ENCODE measurements at regions not wholly inside any gene's neighbourhood (a gene's known extent, or its start where the extent isn't known, plus 50 kb on each side); places are given as distances from the start of the nearest gene placed in this dataset.
A peak's percentile ranks its signal among the peaks of the same experiment; 100 is the strongest.
"Not testable (repeated sequence)": the region's sequence is repeated elsewhere in the genome, so short reads cannot be mapped to it uniquely, and the experiment has no call there.

DNA sequence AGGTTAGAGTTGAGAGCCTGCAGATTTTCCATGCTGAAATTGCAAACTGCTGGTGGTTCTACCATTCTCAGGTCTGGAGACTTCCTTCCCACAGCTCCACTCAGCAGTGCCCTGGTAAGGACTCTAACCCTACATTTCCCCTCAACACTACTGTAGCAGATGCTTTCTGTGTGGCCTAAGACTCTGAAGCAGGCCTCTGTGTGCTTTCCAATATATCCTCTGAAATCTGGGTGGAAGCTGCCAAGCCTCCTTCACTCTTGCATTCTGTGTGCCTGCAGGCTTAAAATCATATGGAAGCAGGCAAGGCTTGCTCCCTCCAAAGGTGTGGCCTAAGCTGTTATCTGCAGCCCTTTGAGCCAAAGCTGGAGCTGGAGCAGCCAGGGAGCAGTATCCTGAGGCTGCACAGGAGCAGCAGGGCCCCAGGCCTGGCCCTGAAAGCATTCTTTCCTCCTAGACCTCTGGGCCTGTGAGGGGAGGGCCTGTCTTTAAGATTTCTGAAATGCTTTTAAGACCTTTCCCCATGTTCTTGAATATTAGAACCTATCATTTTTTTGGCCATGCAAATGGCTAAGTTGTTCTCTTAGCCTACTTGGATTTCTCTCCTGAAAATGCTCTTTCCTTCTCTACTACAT is 134.1 kb upstream of the TSHZ3 start:
- no peak overlapping the region for H3K27ac ChIP-seq (ENCODE audit: low read length)
- no peaks in the 10 kb centered on the region for H3K9me3 ChIP-seq (replicated peaks; ENCODE audit: control insufficient read depth, low read depth, low read length)
- no peaks in the 10 kb centered on the region for H3K27me3 ChIP-seq (ENCODE audit: control insufficient read depth, insufficient read depth, low read length)
- H3K4me1 ChIP-seq (ENCODE audit: control insufficient read depth, insufficient read depth, low read length): no peaks in the 10 kb centered on the region
- no peaks in the 10 kb centered on the region for H3K36me3 ChIP-seq (ENCODE audit: control insufficient read depth, insufficient read depth, low read length)
- H3K4me3 ChIP-seq (ENCODE audit: low read length): no peak overlapping the region
- DNase-seq: no peak

DNA sequence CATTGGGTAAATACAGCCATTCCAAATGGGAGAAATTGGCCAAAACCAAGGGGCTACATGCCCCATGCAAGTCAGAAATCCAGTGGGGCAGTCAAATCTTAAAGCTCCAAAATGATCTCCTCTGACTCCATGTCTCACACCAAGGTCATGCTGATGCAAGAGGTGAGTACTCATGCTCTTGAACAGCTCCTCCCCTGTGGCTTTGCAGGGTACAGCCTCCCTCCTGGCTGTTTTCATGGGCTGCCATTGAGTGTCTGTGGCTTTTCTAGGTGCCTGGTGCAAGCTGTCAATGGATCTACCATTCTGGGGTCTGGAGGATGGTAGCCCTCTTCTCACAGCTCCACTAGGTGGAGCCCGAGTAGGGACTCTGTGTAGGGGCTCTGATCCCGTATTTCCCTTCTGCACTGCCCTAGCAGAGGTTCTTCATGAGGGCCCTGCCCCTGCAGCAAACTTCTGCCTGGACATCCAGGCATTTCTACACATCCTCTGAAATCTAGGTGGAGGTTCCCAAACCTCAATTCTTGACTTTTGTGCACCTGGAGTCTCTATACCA is 135.7 kb upstream of the TSHZ3 start:
- DNase-seq; H3K9me3 ChIP-seq (replicated peaks; ENCODE audit: control insufficient read depth, low read depth, low read length); H3K27me3 ChIP-seq (ENCODE audit: control insufficient read depth, insufficient read depth, low read length); H3K4me1 ChIP-seq (ENCODE audit: control insufficient read depth, insufficient read depth, low read length); H3K36me3 ChIP-seq (ENCODE audit: control insufficient read depth, insufficient read depth, low read length); H3K27ac ChIP-seq (ENCODE audit: low read length); H3K4me3 ChIP-seq (ENCODE audit: low read length): not testable (repeated sequence)
- 71% methylated on average over 1 of the region's 2 CpGs for WGBS (ENCODE audit: insufficient coverage)

DNA sequence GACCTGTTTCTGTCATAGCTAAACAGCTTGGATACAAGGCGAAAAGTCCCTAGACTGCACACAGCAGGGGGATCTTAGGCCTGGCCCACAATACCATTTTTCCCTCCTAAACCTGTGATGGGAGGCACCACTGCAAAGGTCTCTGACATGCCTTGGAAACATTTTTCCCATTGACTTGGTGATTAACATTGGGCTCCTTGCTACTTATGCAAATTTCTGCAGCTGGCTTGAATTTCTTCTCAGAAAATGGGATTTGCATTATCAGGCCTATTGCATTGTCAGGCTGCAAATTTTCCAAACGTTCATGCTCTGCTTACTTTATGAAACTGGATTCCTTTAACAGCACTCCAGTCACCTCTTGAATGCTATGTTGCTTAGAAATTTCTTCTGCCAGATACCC is 136.2 kb upstream of the TSHZ3 start:
- H3K36me3 ChIP-seq (ENCODE audit: control insufficient read depth, insufficient read depth, low read length): no peaks in the 10 kb centered on the region
- no peaks in the 10 kb centered on the region for H3K9me3 ChIP-seq (replicated peaks; ENCODE audit: control insufficient read depth, low read depth, low read length)
- H3K4me3 ChIP-seq (ENCODE audit: low read length): no peak overlapping the region
- H3K4me1 ChIP-seq (ENCODE audit: control insufficient read depth, insufficient read depth, low read length): no peaks in the 10 kb centered on the region
- no peak for DNase-seq
- no peak overlapping the region for H3K27ac ChIP-seq (ENCODE audit: low read length)
- no CpG with 5 or more reads among the region's 2 CpGs for WGBS (ENCODE audit: insufficient coverage)
- H3K27me3 ChIP-seq (ENCODE audit: control insufficient read depth, insufficient read depth, low read length): no peaks in the 10 kb centered on the region

DNA sequence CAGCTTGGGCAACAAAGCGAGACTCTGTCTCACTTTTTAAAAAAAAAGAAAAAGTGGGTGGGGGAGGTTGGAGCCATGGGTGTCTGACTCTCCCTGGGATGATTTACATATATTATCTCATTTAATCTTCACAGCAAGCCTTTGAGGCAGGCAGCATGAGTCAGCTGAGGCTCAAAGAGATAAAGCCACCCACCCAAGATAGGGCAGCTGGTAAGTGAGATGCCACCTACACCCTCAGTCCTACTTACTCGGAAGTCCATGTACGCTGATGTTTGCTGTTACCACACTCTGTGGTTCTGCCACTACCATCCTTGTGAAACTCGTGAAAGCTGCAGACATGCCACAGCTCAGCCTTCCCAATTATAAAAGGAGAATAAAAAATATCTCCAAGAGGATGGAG is 142.0 kb upstream of the TSHZ3 start:
- WGBS (ENCODE audit: insufficient coverage): 100% methylated on average over 2 of the region's 4 CpGs
- no peak for DNase-seq
- no peaks in the 10 kb centered on the region for H3K4me1 ChIP-seq (ENCODE audit: control insufficient read depth, insufficient read depth, low read length)

DNA sequence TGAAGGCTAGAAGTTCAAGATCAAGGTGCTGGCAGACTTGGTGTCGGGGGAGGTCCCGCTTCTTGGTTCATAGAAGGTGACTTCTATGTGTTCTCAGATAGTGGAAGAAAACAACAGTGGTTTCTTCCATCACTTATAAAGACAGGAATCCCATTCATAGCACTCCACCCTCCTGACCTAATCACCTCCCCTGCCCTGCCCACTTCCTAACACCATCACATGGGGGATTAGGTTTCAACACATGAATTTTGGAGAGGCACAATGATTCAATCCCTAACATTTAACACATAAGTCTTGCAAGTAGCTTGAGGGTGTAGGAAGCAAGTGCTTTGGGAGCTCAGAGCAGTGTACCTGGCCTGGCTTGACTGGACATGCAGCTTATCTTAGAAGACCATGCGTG is 142.8 kb upstream of the TSHZ3 start:
- WGBS (ENCODE audit: insufficient coverage): 100% methylated on average over 1 of the region's 3 CpGs
- Histone ChIP-seq H3K36me3 (ENCODE audit: control insufficient read depth, insufficient read depth, low read length) (no peaks in the 10 kb centered on the region), H3K27ac (ENCODE audit: low read length) (no peak overlapping the region)

More for the DNA sequence above, 142.0 kb upstream of the TSHZ3 start:
- H3K36me3 ChIP-seq (ENCODE audit: control insufficient read depth, insufficient read depth, low read length): no peaks in the 10 kb centered on the region
- H3K4me3 ChIP-seq (ENCODE audit: low read length): no peak overlapping the region
- no peak overlapping the region for H3K27ac ChIP-seq (ENCODE audit: low read length)
- no peaks in the 10 kb centered on the region for H3K9me3 ChIP-seq (replicated peaks; ENCODE audit: control insufficient read depth, low read depth, low read length)
- H3K27me3 ChIP-seq (ENCODE audit: control insufficient read depth, insufficient read depth, low read length): no peaks in the 10 kb centered on the region

DNA sequence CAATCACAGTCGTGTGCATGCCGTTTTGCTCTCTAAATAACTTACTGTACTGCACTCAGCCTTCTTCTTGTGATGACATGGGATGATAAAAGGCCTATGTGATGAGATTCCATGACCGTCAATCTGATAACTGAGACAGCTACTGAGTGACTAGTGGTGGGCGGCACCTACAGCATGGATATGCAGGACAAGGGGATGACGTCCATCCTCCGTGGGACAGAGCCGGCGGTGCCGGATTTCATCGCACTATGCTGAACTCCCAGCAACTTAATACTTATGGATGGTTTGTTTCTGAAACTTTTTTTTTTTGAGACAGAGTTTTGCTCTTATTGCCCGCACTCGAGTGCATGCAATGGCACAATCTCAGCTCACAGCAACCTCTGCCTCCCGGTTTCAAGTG is 146.8 kb upstream of the TSHZ3 start:
- Histone ChIP-seq H3K4me1 (ENCODE audit: control insufficient read depth, insufficient read depth, low read length) (peaks cover 13% of the 10 kb centered on the region), H3K27me3 (ENCODE audit: control insufficient read depth, insufficient read depth, low read length) (no peaks in the 10 kb centered on the region), H3K27ac (ENCODE audit: low read length) (no peak overlapping the region), H3K4me3 (ENCODE audit: low read length) (no peak overlapping the region), H3K36me3 (ENCODE audit: control insufficient read depth, insufficient read depth, low read length) (no peaks in the 10 kb centered on the region), H3K9me3 (replicated peaks; ENCODE audit: control insufficient read depth, low read depth, low read length) (no peaks in the 10 kb centered on the region)
- DNase-seq: no peak
- 85% methylated on average over 5 of the region's 13 CpGs for WGBS (ENCODE audit: insufficient coverage)

More for the DNA sequence above, 142.8 kb upstream of the TSHZ3 start:
- no peaks in the 10 kb centered on the region for H3K9me3 ChIP-seq (replicated peaks; ENCODE audit: control insufficient read depth, low read depth, low read length)
- H3K4me3 ChIP-seq (ENCODE audit: low read length): no peak overlapping the region
- H3K4me1 ChIP-seq (ENCODE audit: control insufficient read depth, insufficient read depth, low read length): no peaks in the 10 kb centered on the region
- DNase-seq: no peak
- no peaks in the 10 kb centered on the region for H3K27me3 ChIP-seq (ENCODE audit: control insufficient read depth, insufficient read depth, low read length)

DNA sequence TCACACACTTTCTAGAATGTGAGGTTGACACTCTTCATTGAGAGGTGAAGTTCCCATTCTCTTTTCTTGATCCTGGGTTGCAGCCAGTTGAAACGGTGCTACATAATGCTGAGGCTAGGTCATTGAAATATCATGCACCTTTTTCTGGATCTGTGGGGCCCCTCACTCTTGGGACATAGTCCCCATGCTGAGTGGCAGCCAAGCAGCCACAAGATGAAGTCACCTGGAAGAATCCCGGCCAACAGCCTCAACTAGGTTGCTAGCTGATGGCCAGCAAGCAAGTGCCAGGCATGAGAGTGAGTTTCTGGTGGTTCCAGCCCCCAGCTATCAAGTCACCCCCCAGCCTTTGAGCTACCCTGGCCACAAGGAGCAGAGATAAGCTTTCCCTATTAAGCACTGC is 148.5 kb upstream of the TSHZ3 start:
- Histone ChIP-seq H3K4me1 (ENCODE audit: control insufficient read depth, insufficient read depth, low read length) (peaks cover 22% of the 10 kb centered on the region), H3K9me3 (replicated peaks; ENCODE audit: control insufficient read depth, low read depth, low read length) (no peaks in the 10 kb centered on the region), H3K36me3 (ENCODE audit: control insufficient read depth, insufficient read depth, low read length) (no peaks in the 10 kb centered on the region), H3K27me3 (ENCODE audit: control insufficient read depth, insufficient read depth, low read length) (no peaks in the 10 kb centered on the region), H3K4me3 (ENCODE audit: low read length) (no peak overlapping the region), H3K27ac (ENCODE audit: low read length) (no peak overlapping the region)
- 89% methylated on average over 2 of the region's 2 CpGs for WGBS (ENCODE audit: insufficient coverage)
- DNase-seq: no peak

DNA sequence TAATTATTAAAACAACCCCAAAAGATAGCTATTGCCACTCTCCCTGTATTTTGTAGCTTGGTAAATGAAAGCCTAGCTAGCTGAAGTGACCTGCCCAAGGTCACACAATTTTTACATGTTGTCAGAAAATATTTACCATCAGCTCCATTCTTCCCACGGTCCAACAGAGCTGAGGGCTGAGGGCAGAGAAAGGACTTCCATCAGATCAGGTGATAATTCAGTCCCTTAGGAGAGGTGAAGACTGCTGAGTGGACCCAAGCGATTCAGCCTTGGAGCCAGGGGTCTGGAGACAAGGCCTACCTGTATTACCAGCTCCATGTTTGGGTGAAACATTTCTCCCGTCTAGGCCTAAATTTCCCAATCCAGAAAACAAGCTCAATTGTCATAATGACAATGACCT is 149.5 kb upstream of the TSHZ3 start:
- no peaks in the 10 kb centered on the region for H3K9me3 ChIP-seq (replicated peaks; ENCODE audit: control insufficient read depth, low read depth, low read length)
- H3K4me3 ChIP-seq (ENCODE audit: low read length): no peak overlapping the region

DNA sequence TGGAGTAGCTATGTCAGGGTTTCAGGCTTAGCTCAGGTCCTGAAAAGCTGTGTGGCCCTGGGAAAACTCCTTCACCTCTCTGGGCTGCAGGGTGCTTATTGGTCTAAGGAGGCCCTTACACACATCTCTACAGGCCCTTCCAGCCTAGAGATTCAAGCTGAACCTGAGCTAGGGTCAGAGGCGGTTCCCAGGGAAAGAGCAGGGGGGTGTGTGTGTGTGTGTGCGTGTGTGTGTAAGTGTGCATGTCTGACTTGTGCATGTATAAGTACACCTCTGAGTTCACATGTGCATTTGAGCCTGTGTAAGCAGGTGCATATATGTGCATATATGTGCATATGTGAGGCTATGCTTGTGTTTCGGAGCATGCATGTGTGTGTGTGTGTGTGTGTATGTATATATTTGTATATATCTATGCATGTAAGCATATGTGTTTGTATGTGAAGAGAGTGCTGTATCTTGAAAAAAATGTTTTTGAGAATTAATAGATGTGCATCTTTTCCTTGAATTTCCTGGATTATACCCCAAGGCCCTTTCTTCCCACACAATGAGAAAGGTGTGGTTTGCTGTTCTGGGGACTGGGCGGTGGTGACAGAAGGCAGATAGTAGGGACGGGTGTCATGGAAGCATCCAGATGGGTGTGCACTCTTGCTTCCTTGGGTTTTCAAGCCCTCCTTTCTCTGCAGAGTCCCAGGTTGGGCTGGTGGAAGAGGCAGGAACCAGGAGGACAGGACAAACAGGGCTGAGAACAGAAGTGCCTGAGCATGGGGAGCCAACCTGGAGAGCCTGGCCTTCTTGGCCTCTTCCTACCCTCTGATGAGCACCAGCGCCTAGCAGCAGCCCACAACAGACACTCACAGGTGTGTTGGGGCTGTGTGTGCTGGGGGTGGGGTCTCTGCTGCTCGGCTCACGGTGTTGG is 150.3 kb upstream of the TSHZ3 start:
- Histone ChIP-seq H3K36me3 (ENCODE audit: control insufficient read depth, insufficient read depth, low read length) (no peaks in the 10 kb centered on the region), H3K27ac (ENCODE audit: low read length) (no peak overlapping the region), H3K4me1 (ENCODE audit: control insufficient read depth, insufficient read depth, low read length) (peaks cover 22% of the 10 kb centered on the region), H3K9me3 (replicated peaks; ENCODE audit: control insufficient read depth, low read depth, low read length) (no peaks in the 10 kb centered on the region), H3K27me3 (ENCODE audit: control insufficient read depth, insufficient read depth, low read length) (no peaks in the 10 kb centered on the region), H3K4me3 (ENCODE audit: low read length) (no peak overlapping the region)
- WGBS (ENCODE audit: insufficient coverage): 67% methylated on average over 3 of the region's 8 CpGs
- DNase-seq: no peak

More for the DNA sequence above, 149.5 kb upstream of the TSHZ3 start:
- Histone ChIP-seq H3K27ac (ENCODE audit: low read length) (no peak overlapping the region), H3K27me3 (ENCODE audit: control insufficient read depth, insufficient read depth, low read length) (no peaks in the 10 kb centered on the region), H3K36me3 (ENCODE audit: control insufficient read depth, insufficient read depth, low read length) (no peaks in the 10 kb centered on the region), H3K4me1 (ENCODE audit: control insufficient read depth, insufficient read depth, low read length) (peaks cover 22% of the 10 kb centered on the region)
- no CpG with 5 or more reads among the region's 3 CpGs for WGBS (ENCODE audit: insufficient coverage)
- DNase-seq: no peak

DNA sequence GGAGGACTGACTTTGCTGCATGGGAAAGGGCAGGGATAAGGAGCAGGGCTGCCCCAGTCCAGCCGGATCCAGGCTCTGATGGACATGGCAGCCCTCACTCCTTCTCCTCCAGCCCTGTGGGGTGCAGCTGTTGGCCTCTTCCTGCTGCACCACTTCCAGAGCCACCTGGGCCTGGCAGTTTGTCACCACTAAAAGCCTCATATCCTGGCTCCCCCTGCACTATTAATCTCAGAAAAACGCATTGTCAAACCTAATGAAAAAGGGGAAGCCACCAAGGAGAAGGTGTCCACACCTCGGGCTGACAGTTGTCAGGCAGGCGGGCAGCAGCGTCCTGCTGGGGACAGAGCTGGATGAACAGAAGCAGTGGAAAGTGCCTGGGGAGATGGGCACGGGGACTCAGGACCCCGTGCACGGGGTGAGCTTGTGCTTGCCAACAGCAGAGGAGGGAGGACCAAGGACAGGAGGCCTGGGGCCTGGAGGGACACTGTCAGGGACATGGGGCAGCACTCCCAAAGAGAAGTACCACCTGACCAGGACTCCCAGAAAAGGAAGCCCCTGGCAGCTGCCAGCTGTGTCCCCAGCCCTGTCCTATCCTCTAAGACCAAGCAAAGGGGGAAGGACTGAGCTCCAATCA is 151.1 kb upstream of the TSHZ3 start:
- Histone ChIP-seq H3K4me3 (ENCODE audit: low read length) (no peak overlapping the region), H3K36me3 (ENCODE audit: control insufficient read depth, insufficient read depth, low read length) (no peaks in the 10 kb centered on the region), H3K4me1 (ENCODE audit: control insufficient read depth, insufficient read depth, low read length) (peaks cover 22% of the 10 kb centered on the region), H3K9me3 (replicated peaks; ENCODE audit: control insufficient read depth, low read depth, low read length) (no peaks in the 10 kb centered on the region), H3K27me3 (ENCODE audit: control insufficient read depth, insufficient read depth, low read length) (no peaks in the 10 kb centered on the region), H3K27ac (ENCODE audit: low read length) (no peak overlapping the region)
- peak; percentile 22 for DNase-seq
- WGBS (ENCODE audit: insufficient coverage): 36% methylated on average over 8 of the region's 8 CpGs

Data from muscle of leg (tissue), 3 donors.